IPS-NIHi7 (cell line): ENCODE measurements at regions not wholly inside any gene's neighbourhood (a gene's known extent, or its start where the extent isn't known, plus 50 kb on each side); places are given as distances from the start of the nearest gene placed in this dataset.
"Not testable (repeated sequence)": the region's sequence is repeated elsewhere in the genome, so short reads cannot be mapped to it uniquely, and the experiment has no call there.

Experiments
- DNase-seq: peaks from one replicate; pipeline ENCODE4 v3.0.0; 2012; ENCODE audit warnings: mixed read lengths; ENCODE audit errors: extremely low spot score

DNA sequence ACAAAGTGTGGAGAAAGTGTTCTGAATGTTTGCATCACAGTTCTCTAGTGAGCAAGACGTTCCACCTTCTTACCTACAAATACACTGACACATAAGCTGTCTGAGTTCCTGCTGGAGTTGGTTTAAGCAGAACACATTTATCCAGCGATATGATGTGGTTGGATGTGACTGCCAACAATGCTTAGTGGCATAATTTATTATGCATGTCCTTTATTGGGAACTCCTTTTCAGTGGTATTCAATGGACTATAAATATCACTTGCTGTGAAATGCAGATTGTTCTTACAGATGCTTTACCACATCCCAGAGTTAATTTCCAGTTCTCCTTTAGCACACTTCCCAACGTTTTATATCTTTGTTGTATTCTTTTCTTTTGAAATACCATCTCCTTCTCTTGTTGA is 222.2 kb downstream of the LURAP1L start:
- DNase-seq, result no peak

DNA sequence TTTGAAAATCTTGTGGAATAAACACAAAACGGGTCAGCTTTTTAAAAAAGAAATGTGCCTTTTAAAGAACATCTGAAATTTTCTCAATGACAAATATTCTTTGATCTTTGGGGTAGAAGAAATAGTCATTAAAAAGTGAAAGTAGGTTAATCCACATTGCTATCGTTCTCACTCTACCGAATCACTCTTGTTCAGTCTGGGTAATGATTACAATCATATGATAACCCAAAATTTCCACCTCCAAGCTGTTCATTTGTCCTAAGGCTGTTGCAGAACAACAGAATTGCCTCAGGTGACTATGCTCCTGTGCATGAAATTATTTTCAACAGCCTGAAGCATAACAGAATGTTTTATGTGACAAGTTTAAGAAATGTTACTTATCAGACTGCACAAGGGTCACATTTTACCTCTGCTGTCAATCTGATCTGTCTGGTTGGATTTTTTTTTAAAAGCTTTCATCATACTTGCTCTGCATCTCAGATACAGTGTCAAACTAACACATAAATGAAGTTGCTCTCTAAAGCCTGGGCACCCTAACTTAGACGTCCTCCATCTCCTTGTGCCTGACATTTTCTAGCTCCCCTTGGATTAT is 227.3 kb downstream of the LURAP1L start:
- no peak for DNase-seq

DNA sequence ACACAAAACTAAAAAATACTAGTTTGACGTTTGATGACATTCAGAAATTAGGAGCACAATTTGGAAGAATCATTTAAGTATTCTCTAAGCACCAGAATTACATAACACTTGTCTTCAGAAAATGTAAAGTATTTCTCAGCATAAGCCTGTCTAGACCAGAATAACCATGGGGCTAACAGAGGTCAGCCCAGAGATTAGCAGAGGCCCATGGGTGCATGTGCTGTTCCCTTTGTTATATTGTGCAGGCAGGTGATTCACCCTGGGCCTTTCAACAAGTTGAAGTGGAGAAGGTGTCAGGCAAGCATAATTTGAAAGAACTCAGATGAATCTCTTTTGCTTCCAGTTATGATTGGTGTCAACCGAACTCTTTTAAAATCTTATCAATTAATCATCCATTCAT is 227.9 kb downstream of the LURAP1L start:
- no peak for DNase-seq

DNA sequence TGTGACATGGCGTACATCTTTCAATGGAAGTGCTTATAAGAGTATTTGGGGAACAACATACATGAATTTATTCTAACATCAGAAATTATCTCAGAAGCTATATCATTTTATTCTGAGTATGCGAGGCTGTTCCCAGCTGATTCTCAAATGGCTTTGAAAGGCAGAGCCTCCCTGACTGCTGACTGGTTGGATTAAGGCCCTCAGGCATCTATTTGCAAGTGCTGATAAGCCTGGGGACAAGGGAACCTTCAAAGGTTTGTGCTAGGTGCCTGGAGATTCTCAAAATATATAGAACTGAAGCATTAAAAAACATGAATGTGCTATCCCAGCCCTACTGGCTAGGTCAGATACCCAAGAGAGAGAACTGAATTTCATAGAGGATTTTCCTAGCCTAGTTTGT is 235.1 kb downstream of the LURAP1L start:
- DNase-seq, result no peak

DNA sequence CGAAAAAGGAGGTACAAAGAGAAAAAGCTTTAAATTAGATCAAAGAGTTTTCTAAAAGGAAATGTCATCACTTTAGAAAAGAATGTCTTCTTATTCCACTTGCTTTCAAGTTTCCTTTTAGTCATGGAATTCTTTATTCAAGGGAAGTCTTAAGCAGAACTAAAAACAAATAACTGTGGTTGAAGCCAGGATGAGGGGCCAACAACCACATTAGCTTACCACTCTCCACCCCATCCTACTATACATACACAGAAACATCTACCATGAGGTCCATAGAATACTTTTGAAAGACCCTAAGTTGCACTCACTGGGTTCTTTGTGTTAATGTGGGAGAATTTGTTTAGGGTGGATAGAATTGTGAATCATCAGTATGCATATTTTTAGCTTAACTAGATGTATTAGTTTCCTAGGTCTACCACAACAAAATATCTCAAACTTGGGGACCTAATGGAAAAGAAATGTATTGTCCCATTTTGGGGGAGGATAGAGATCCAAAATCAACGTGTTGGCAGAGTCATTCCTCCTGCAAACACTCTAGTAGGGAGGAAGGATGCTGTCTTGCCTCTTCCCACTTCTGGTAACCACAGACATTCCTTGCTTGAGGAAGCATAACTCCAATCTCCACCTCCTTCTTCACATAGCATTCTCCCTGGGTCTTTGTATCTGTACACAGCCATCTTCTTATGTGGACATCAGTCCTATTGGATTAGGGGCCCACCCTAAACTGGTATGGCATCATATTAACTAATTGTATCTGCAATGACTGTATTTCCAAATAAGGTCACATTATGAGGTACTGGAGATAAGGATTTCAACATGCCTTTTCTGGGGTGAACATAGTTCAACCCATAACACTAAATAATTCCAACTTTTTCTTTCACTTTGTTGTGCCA is 239.4 kb downstream of the LURAP1L start:
- no peak for DNase-seq

DNA sequence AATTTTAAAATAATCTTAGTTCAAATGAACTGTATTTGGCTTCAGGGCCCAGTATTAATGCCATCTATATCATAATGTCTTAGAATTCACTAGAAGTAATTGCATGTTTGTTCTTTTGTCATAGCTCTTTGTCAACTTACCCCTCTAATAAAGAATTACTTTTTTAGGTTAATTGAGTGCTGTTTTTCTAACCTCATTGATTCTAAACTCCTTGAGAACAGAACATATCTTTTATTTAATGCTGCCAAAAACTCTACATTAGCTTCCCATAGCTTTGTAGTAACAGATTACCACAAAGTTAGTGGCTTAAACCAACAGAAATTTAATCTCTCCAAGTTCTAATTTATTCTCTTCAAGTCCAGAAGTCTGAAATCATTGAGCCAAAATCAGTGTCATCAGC is 242.4 kb downstream of the LURAP1L start:
- no peak for DNase-seq

DNA sequence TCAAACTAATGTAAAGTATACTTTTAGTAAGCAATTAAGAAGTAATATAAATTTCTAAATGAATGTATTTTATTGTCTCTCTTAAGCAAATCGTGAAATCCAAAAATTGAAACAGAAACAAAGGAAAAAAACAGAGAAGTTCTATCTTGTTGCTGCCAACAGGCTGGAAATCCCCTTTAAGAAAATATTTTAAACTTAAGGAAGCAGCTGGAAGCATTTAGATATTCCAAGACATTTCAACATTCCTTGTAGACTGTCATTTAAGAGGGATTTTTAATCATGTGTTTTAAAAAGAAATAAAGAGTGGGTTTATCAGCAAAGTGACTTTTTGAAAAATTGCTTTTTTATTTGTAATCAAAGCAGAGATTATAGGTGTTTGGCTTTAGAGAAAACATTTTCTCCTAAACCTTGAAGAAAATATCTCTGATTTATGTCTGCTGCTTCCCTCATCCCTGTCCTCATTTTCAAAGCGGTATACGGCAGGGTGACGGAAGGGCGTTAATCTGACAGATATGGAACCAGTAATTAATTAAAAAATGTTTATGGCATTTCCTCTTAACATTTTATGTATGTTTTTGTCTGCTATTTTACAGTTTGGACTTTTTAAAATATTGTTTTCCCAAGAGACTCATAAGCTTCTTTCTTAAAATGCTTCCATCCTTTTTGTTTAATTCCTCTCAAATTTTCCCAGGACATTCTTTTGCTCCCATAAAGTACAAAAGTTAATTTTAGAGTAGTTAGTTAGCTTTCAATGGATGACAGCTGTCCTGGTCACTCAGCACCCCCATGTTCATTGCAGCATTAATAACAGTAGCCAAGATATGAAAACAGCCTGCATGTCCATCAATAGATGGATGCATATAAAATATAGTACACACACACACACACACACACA is 245.6 kb downstream of the LURAP1L start:
- no peak for DNase-seq

DNA sequence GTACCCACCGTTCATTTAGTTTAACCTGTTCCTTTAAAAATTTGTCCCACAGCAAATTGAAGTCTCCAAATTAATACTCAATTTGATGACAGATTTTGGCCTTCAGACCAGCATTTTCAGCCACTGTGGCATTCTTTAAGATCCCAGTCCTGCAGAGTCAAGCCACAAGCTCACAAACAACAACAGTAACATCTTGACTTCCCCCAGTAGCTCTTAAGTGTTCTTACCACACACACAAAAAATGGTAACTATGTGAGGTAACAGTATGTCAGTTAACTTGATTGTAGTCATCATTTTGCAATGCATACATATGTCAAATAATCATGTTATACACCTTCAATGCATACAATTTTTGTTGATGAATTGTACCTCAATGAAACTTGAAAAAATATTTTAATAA is 247.9 kb downstream of the LURAP1L start:
- DNase-seq, result no peak

DNA sequence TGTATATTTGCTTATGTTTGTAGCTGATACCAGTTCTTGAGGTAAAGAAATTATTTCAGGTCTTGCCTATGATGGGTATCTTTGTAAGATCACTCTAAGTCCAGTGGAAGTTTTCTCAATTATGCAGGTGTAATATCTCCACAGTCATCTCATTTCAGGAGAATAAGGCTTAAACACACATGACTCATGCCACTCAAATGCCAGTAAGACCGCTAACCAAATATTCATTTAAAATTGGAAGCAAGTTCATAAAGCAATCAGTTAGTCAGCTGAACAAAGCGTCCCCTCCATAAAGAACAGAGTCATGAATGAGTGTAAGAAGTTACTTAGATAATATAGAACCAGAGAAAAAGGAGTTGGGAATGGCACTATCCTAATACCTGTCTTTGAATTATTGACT is 248.7 kb downstream of the LURAP1L start:
- DNase-seq, result no peak

DNA sequence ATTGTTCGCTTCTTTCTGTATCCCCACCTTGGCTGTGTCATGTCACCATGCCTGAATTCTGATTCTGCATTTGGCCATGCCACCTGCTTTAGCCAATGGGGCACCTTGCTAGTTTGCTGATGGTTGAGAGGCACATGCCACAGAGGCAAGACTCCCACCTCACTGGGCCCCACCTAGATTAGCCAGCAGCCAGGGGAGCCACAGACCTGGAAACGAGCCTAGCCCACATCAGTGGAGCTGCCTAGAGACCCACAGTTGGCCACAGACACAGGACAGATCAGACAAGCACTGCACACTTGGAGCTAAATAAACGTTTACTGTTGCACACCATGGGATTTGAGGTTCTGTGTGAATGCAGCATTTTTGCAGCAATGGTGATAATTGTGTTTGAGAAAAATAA is 252.1 kb downstream of the LURAP1L start:
- DNase-seq, result no peak

DNA sequence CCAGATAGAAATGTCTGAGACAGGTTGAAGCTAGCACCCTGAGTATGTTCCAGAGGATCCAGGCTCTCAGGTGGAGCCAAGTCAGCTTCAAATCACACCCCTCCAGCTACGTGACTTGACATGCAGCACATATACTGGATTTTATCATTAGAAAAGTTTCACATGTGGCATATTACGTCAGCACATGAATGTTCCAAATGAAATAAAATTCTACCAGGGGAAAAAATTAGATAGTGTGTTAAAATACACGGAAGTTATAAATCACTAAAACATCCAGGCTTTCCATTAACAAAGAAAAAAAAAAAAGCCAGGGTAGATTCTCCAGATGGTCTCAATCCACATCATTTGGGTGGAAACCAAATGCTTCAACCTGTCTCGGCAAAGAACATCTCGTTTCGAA is 251.6 kb downstream of the MPDZ start:
- no peak for DNase-seq

DNA sequence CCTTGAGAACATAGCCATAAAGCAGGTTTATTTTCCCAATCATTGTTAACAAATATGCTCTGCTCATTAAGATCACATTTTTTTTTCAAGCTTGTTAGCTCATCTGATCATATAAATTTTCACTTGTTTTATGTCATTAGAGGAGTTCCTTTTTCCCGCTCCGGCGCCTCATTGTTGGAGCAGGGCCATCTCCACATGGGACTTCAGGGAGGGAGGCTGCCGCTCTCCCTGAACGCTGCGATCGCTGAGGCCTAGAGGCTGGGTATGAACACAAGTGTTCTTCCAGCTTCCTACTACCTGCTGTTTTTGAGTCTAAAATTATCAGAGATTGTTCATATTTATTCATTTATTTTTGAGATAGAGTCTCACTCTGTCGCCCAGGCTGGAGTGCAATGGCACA is 246.9 kb downstream of the MPDZ start:
- DNase-seq, result no peak

DNA sequence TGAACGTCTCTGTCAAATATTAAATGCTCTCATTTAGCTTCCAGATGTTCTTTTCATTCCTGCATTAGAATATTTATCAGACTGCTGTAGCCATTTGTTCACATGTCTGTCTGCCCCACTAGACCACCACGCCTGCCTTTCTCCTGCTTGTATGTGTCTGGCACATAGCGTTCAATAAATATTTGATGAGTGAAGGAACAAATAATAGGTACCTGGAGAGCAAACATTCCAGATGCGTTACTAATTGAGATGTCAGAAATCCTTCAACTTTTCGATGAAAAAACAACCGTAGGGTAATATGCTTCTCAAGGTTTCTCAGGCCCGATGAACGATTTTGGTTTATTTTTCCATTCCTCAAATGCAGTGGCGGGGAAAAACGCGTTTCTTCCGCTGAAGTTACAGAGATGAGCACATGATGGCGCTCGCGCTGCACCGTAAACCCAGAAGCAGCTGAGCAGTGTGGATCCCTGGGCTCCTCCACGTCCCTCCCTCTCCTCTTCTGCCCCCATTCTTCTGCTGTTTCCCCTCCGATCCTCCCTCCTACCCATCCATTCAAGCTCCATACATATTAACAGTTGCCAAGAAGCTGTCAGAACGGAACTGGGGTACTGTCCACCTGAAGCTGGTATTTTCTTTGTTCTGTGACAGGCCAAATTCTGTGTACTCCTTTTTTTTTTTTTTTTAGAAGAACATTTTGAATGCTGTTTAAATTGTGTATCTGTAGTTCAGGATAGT is 245.4 kb downstream of the MPDZ start:
- peak; percentile 88 for DNase-seq

DNA sequence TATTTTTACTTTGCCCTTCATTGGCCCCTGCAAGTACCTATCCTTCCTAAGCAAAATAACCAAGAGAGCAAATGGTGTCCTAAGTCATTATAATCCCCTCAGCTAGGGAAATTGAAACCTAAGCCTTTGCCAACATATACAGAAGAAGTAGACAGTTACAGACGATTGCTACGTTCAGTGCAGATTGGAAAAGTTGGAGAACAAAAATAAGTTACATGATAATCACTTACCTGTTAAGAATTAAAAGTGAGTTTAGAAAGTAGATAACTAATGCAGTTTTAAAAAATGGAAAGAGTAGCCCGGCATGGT is 244.8 kb downstream of the MPDZ start:
- DNase-seq, result no peak

DNA sequence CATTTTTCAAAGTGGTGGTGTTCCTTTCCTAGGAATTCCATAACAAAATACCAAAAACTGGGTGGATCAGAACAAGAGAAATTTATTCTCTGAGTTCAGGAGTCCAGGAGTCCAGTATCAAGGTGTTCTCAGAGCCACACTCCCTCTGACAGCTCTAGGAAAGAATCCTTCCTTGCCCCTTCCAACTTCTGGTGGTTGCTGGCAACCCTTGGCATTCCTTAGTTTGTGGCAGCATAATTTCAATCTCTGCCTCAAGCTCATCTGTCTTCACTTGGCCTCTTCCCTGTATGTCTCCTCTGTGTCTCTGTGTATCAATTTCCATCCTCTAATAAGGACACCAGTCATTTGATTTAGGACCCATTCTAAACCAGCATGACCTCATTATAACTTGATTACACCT is 243.7 kb downstream of the MPDZ start:
- DNase-seq, result no peak

DNA sequence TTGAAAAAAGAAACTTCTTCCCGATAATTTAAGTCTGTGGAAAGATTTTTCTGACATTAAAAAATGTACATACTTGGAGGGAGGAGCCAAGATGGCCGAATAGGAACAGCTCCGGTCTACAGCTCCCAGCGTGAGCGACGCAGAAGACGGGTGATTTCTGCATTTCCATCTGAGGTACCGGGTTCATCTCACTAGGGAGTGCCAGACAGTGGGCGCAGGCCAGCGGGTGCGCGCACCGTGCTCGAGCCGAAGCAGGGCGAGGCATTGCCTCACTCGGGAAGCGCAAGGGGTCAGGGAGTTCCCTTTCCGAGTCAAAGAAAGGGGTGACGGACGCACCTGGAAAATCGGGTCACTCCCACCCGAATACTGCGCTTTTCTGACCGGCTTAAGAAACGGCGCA is 241.7 kb downstream of the MPDZ start:
- not testable (repeated sequence) for DNase-seq

DNA sequence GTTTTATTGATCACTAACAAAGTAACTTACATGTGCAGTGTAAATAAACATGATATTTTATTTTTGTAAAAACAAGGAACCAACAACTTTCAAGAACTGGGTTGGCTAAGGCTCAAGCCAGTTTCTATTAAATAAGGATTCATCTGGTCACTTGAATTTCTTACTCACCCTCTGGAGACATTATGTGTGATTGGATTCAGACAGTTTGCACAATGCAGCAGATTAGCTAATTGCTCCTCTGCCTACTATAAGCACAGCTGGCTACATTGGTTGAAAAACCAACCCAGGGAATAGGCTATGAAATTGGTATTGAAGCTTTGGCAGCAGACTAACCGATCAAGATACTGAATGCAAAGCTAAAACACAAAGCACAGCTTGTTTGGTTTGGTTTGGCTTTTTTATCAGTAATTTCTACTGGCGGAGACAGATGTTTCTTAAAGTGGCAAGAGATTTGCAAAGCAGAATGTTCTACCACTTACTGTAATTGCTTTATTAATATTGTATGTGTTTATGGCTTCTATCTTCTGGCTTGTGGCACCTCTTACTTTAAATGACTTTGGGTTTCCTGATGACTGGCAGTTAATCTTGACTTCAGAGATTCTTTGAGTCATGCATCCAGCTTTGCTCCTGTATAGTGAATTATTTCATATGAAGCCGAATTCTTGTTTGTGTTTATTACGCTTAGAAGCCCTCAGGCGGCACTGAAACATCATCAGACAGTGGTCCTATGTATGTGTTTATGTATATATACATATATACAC is 231.5 kb downstream of the MPDZ start:
- DNase-seq, result no peak

DNA sequence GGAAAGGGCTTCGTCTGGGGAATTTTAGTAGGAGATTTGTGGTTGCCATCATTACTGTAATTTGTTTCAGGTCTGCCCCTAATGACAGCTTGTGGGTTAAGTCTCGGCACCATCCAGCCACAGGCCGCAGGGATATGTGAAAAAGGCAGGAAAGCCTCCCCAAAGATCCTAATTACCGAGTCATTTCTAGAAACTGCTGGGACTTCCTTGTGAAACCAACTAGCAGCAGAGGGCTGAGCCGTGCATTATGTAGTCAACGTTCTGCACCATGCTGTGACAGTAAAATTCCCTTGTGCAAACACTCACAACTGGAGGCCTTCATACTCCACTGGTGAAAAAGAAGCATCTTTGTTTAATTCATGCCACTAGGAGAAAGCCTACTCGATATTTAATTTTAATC is 230.3 kb downstream of the MPDZ start:
- DNase-seq, result no peak

DNA sequence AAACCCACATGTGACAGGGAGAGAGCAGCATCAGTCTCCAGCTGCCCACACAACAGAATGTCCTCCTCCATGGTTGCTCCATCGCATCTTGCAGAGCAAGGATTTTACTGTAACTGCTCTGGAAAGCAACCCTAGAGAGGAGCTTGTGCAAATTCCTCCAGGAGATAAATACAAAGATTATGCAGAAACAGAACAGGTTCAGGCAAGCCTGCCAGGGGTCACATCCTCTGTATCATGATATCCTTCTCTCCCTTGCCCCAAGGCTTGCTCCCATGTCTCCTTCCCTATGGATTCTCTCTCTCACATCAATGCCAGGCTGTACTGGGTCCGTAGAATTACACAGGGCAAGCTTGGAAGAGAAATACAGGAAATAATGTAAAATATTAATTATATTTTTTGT is 226.0 kb downstream of the MPDZ start:
- no peak for DNase-seq

DNA sequence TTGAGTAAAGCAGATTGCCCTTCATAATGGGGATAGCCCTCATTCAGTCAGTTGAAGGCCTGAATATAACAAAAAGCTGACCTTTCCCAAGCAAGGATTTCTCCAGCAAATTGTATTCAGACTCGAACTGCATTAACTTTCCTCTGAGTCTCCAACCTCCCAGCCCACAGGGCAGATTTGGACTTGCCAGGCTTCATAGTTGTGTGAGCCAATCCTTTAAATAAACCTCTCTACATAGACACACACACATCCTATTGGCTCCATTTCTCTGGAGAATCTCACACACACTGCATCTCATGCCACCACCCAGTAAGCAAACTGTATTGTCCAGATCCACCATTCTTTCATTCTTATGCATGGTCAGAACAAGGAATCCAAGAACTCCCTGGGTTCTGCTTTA is 225.1 kb downstream of the MPDZ start:
- no peak for DNase-seq
